ENCODE measurements at regions not wholly inside any gene's neighbourhood (a gene's known extent, or its start where the extent isn't known, plus 50 kb on each side); places are given as distances from the start of the nearest gene placed in this dataset.
A peak's percentile ranks its signal among the peaks of the same experiment; 100 is the strongest.

- Mint-ChIP-seq H3K36me3 (ENCODE audit: low read depth) (no peaks in the 10 kb centered on the region), H3K27ac (no peak overlapping the region), H3K4me3 (no peak overlapping the region), H3K4me1 (ENCODE audit: low read depth) (peaks cover 13% of the 10 kb centered on the region), H3K9me3 (no peaks in the 10 kb centered on the region), H3K27me3 (ENCODE audit: insufficient read depth) (peaks cover 27% of the 10 kb centered on the region)
- TF ChIP-seq CTCF (IDR thresholded peaks at IDR 0.05): no peak
- no peak for DNase-seq
Measured at GRCh38 chr15:70246623-70247220, 149.0 kb upstream of the TLE3 start.

GRCh38 chr15:70245932-70246622 lies 148.4 kb upstream of the TLE3 start:
- H3K4me1 Mint-ChIP-seq (ENCODE audit: low read depth): peaks cover 13% of the 10 kb centered on the region
- peaks cover 27% of the 10 kb centered on the region for H3K27me3 Mint-ChIP-seq (ENCODE audit: insufficient read depth)
- DNase-seq: peak; percentile 29
- H3K27ac Mint-ChIP-seq: no peak overlapping the region
- no peaks in the 10 kb centered on the region for H3K36me3 Mint-ChIP-seq (ENCODE audit: low read depth)
- H3K9me3 Mint-ChIP-seq: no peaks in the 10 kb centered on the region
- no peak overlapping the region for H3K4me3 Mint-ChIP-seq
- TF ChIP-seq CTCF (IDR thresholded peaks at IDR 0.05): no peak

- Mint-ChIP-seq H3K4me1 (ENCODE audit: low read depth) (peaks cover 13% of the 10 kb centered on the region), H3K9me3 (no peaks in the 10 kb centered on the region), H3K4me3 (no peak overlapping the region), H3K36me3 (ENCODE audit: low read depth) (no peaks in the 10 kb centered on the region), H3K27ac (no peak overlapping the region), H3K27me3 (ENCODE audit: insufficient read depth) (peaks cover 28% of the 10 kb centered on the region)
- no peak for TF ChIP-seq CTCF (IDR thresholded peaks at IDR 0.05)
- DNase-seq: no peak
Measured at GRCh38 chr15:70244978-70245542, 147.3 kb upstream of the TLE3 start.

- H3K27me3 Mint-ChIP-seq (ENCODE audit: insufficient read depth): peaks cover 27% of the 10 kb centered on the region
- no peak for DNase-seq
- peaks cover 13% of the 10 kb centered on the region for H3K4me1 Mint-ChIP-seq (ENCODE audit: low read depth)
- no peaks in the 10 kb centered on the region for H3K9me3 Mint-ChIP-seq
- no peak overlapping the region for H3K4me3 Mint-ChIP-seq
- H3K36me3 Mint-ChIP-seq (ENCODE audit: low read depth): no peaks in the 10 kb centered on the region
- H3K27ac Mint-ChIP-seq: no peak overlapping the region
- TF ChIP-seq CTCF (IDR thresholded peaks at IDR 0.05): no peak
Measured at GRCh38 chr15:70243686-70244540, 146.2 kb upstream of the TLE3 start.

- Mint-ChIP-seq H3K4me1 (ENCODE audit: low read depth) (peaks cover 15% of the 10 kb centered on the region), H3K27ac (no peak overlapping the region), H3K36me3 (ENCODE audit: low read depth) (no peaks in the 10 kb centered on the region), H3K9me3 (no peaks in the 10 kb centered on the region), H3K4me3 (no peak overlapping the region), H3K27me3 (ENCODE audit: insufficient read depth) (peaks cover 23% of the 10 kb centered on the region)
- no peak for DNase-seq
- no peak for TF ChIP-seq CTCF (IDR thresholded peaks at IDR 0.05)
Measured at GRCh38 chr15:70242951-70243685, 145.4 kb upstream of the TLE3 start.
